Uterus (tissue), 3 donors: ENCODE measurements at regions not wholly inside any gene's neighbourhood (a gene's known extent, or its start where the extent isn't known, plus 50 kb on each side); places are given as distances from the start of the nearest gene placed in this dataset.
A peak's percentile ranks its signal among the peaks of the same experiment; 100 is the strongest.

Experiments
- DNase-seq, 2 donors: peaks; one replicate each; pipeline ENCODE4 v3.0.0-alpha.2; 2019 to 2020
- H3K27ac ChIP-seq, 2 donors: fragments of 200-600 bp; sonication (generic); 1 replicate in 1 of 2; 2 replicates in 1 of 2; pipeline ENCODE4 v1.5.1; 2016 to 2018
- H3K27me3 ChIP-seq, 2 donors: fragments of 200-600 bp; sonication (generic); one replicate each; pipeline ENCODE4 v1.5.1; 2018 to 2019; ENCODE audit warnings: control low read depth in 1 of 2
- H3K36me3 ChIP-seq, 2 donors: fragments of 200-600 bp; sonication (generic); one replicate each; pipeline ENCODE4 v1.5.1; 2019; ENCODE audit warnings: control low read depth in 1 of 2
- H3K4me1 ChIP-seq, 2 donors: fragments of 200-600 bp; sonication (generic); one replicate each; pipeline ENCODE4 v1.5.1; 2018 to 2019; ENCODE audit warnings: control low read depth in 1 of 2
- H3K4me3 ChIP-seq, 2 donors: fragments of 200-600 bp; sonication (generic); 1 replicate in 1 of 2; 2 replicates in 1 of 2; pipeline ENCODE4 v1.5.1; 2018 to 2019; ENCODE audit warnings: mild to moderate bottlenecking in 1 of 2
- H3K9me3 ChIP-seq, 2 donors: fragments of 200-600 bp; sonication (generic); one replicate each; pipeline ENCODE4 v1.5.1; 2019; ENCODE audit warnings: control low read depth in 1 of 2
- CTCF ChIP-seq, 4 experiments: fragments of 200-600 bp in 2 of 4; fragments of 450-650 bp in 2 of 4; sonication (generic) in 2 of 4; IDR thresholded peaks; one replicate each; pipeline ENCODE4 v1.5.1; 2016 to 2019; ENCODE audit warnings: antibody characterized with exemption in 4 of 4, mild to moderate bottlenecking in 2 of 4, moderate library complexity in 1 of 4
- POLR2A ChIP-seq, 2 donors: fragments of 450-650 bp; IDR thresholded peaks; one replicate each; pipeline ENCODE4 v1.6.1; 2016; ENCODE audit warnings: antibody characterized with exemption in 2 of 2, mild to moderate bottlenecking in 1 of 2, moderate library complexity in 1 of 2
- intact Hi-C: fragments of 100-400 bp; cut with DNase I; formaldehyde crosslinking; loops from one replicate; pipeline ENCODE4 v1.15.1; 2023; ENCODE audit warnings: low total_unique reads
- donor health status: DM: yes; HTN: yes; CAD: no.

DNA sequence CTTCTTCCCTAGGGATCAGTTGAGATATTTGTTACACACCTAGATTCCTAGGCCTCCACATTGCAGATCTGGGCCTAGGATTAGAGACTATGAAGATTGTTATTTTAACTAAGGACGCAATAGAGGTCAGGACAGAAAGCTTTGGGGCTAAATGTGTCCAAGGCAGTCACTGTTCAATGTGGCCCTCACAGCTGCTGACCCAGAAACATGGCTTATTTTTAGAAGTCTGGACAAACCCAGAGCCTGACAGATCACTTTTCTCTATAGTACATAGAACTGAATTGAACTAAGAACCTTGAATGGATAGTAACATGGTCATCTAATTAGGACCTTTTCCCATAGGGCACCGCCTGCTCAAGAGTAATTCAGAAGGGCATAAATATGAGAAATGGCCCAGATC is 146.6 kb upstream of the AUTS2 start:
- no peak for TF ChIP-seq CTCF (IDR thresholded peaks at IDR 0.05)
- TF ChIP-seq POLR2A (IDR thresholded peaks at IDR 0.05), result no peak
- Histone ChIP-seq H3K36me3 (no peaks in the 10 kb centered on the region), H3K27ac (no peak overlapping the region), H3K9me3 (no peaks in the 10 kb centered on the region), H3K4me1 (no peaks in the 10 kb centered on the region), H3K4me3 (no peak overlapping the region), H3K27me3 (no peaks in the 10 kb centered on the region)
- no peak for DNase-seq
- intact Hi-C loops, result no loop called here

DNA sequence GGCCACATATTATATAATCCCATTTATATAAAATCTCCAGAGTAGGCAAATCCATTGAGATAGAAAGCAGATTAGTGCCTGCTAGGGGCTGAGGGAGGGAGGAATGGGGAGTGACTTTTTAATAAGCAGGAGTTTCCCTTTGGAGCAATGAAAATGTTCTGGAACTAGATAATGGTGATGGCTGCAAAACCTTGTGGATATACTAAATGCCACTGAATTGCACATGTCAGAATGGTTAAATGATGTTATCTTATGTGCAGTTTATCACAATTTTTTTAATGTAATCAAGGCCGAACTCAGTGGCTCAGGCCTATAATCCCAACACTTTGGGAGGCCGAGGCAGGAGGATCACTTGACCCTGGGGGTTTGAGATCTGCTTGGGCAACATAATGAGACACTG is 145.5 kb upstream of the AUTS2 start:
- H3K27ac ChIP-seq, result no peak overlapping the region
- no peaks in the 10 kb centered on the region for H3K4me1 ChIP-seq
- no peak overlapping the region for H3K4me3 ChIP-seq
- H3K27me3 ChIP-seq, result no peaks in the 10 kb centered on the region
- H3K36me3 ChIP-seq, result no peaks in the 10 kb centered on the region
- intact Hi-C loops, result no loop called here
- DNase-seq, result no peak
- no peaks in the 10 kb centered on the region for H3K9me3 ChIP-seq
- TF ChIP-seq CTCF (IDR thresholded peaks at IDR 0.05), result no peak
- no peak for TF ChIP-seq POLR2A (IDR thresholded peaks at IDR 0.05)

DNA sequence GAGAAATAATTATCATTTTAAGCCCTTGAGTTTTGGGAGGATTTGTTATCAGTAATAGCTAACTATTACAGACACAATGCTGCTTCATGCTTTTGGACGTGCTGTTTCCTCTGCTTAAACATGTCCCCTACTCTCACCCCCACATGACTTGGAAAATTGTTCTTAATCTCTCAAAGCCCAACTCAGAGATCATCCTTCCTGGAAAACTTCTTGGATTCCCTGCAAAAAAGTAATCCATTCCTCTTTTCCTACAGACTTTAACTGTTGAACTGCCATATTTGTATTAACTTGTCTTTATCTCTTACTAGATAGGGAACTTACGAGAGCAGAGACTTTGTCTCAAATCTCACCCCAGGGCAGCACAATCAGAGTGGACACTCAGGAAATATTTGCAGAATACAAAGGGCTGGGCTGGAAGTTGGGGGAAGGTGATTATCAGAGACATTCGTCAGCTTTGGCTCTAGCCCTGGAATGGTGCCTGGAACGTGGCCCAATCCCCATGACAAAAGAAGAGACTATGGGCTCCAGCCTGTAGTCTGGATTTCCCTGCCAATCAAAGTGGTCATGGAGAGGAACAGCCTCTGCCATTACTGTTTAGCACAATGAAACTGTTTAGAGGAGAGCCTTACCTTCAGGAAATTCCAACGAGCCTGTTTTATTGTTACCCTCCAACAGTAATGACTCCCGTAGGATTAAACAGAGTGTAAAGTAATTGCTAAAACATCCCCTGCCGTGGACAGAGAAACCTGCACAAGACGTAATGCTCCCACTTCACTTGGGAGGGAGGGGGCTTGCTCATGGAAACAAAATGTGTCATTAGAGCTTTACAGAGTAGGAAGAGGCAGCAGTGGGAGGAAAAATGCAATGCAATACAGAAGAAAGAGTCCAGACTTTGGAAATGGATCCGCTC is 140.4 kb upstream of the AUTS2 start:
- Histone ChIP-seq H3K36me3 (no peaks in the 10 kb centered on the region), H3K9me3 (no peaks in the 10 kb centered on the region), H3K4me3 (no peak overlapping the region), H3K27ac (no peak overlapping the region), H3K4me1 (no peaks in the 10 kb centered on the region), H3K27me3 (no peaks in the 10 kb centered on the region)
- intact Hi-C loops, result no loop called here
- TF ChIP-seq CTCF (IDR thresholded peaks at IDR 0.05) (no peak), POLR2A (IDR thresholded peaks at IDR 0.05) (no peak)
- peak in 1 of 2 donors; percentile 37 for DNase-seq

GRCh38 chr7:69464035-69464434 is 134.2 kb upstream of the AUTS2 start:
- intact Hi-C loops, result no loop called here
- H3K27ac ChIP-seq, result no peak overlapping the region
- no peaks in the 10 kb centered on the region for H3K9me3 ChIP-seq
- no peaks in the 10 kb centered on the region for H3K36me3 ChIP-seq
- DNase-seq, result no peak
- no peak for TF ChIP-seq CTCF (IDR thresholded peaks at IDR 0.05)
- no peak for TF ChIP-seq POLR2A (IDR thresholded peaks at IDR 0.05)
- no peaks in the 10 kb centered on the region for H3K27me3 ChIP-seq
- no peaks in the 10 kb centered on the region for H3K4me1 ChIP-seq
- no peak overlapping the region for H3K4me3 ChIP-seq

DNA sequence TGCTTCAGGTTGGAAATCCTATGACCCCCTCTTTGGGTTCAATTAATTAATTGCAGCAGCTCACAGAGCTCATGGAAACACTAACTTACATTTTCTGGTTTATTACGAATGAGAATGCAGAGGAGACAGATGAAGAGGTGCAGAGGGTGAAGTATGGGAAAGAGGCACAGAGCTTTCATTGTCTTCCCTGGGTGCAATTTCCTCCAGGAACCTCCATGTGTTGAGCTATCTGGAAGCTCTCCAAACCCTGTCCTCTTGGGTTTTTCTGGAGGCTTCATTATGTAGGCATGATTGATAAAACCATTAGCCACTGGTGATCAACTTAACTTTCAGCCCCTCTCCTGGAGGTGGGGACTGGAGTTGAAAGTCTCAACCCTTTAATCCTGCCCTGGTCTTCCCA is 133.0 kb upstream of the AUTS2 start:
- Histone ChIP-seq H3K9me3 (no peaks in the 10 kb centered on the region), H3K4me3 (no peak overlapping the region), H3K36me3 (no peaks in the 10 kb centered on the region), H3K27ac (no peak overlapping the region), H3K27me3 (no peaks in the 10 kb centered on the region), H3K4me1 (no peaks in the 10 kb centered on the region)
- no peak for DNase-seq
- intact Hi-C loops, result no loop called here
- TF ChIP-seq CTCF (IDR thresholded peaks at IDR 0.05) (no peak), POLR2A (IDR thresholded peaks at IDR 0.05) (no peak)
